Heart left ventricle (tissue), 16 donors: ENCODE measurements at regions not wholly inside any gene's neighbourhood (a gene's known extent, or its start where the extent isn't known, plus 50 kb on each side); places are given as distances from the start of the nearest gene placed in this dataset.

ENCODE experiments used
- ATAC-seq, 4 donors: fragments of 200-7000 bp; cut with Tn5 transposase; one replicate each; pipeline ENCODE4 v1.9.1; 2020 to 2022; ENCODE audit warnings: moderate library complexity in 4 of 4, mild to moderate bottlenecking in 3 of 4, moderate number of reproducible peaks in 1 of 4
- DNase-seq, 5 donors: peaks; one replicate each; pipeline ENCODE4 v3.0.0-alpha.2; 2020
- H3K27ac ChIP-seq, 12 donors: fragments of 200-600 bp; sonication (generic) in 4 of 12; one replicate each; pipeline versions ENCODE4 v1.5.0 to v1.8.0; 2016 to 2022; ENCODE audit warnings: mild to moderate bottlenecking in 2 of 12
- H3K27me3 ChIP-seq, 9 donors: fragments of 200-600 bp; sonication (generic) in 2 of 9; one replicate each; pipeline versions ENCODE4 v1.5.1 to v1.8.0; 2016 to 2022; ENCODE audit warnings: mild to moderate bottlenecking in 3 of 9
- H3K36me3 ChIP-seq, 9 donors: fragments of 200-600 bp; sonication (generic) in 2 of 9; one replicate each; pipeline versions ENCODE4 v1.5.0 to v1.8.0; 2018 to 2022; ENCODE audit warnings: mild to moderate bottlenecking in 2 of 9
- H3K4me1 ChIP-seq, 12 donors: fragments of 200-600 bp; sonication (generic) in 4 of 12; one replicate each; pipeline versions ENCODE4 v1.5.0 to v1.8.0; 2016 to 2022; ENCODE audit warnings: mild to moderate bottlenecking in 3 of 12
- H3K4me3 ChIP-seq, 12 donors: fragments of 200-600 bp; sonication (generic) in 4 of 12; one replicate each; pipeline versions ENCODE4 v1.5.0 to v1.8.0; 2017 to 2022; ENCODE audit warnings: mild to moderate bottlenecking in 9 of 12, moderate library complexity in 4 of 12
- H3K9me3 ChIP-seq, 12 donors: fragments of 200-600 bp; sonication (generic) in 4 of 12; one replicate each; pipeline versions ENCODE4 v1.5.0 to v1.8.0; 2016 to 2022; ENCODE audit warnings: mild to moderate bottlenecking in 1 of 12
- POLR2A ChIP-seq, 2 donors: fragments of 450-650 bp; IDR thresholded peaks; one replicate each; pipeline ENCODE4 v1.6.1; 2017; ENCODE audit warnings: antibody characterized with exemption in 2 of 2, mild to moderate bottlenecking in 2 of 2, moderate library complexity in 2 of 2
- WGBS, 4 donors: extraction: QIAGEN DNeasy Blood & Tissue Kit in 2 of 4; methylation state at CpG; one replicate each; pipeline versions ENCODE4 v1.1.5 to v1.1.7; 2013 to 2018; 5-methylcytosine and 5-hydroxymethylcytosine counted together
- intact Hi-C, 10 donors: fragments of 100-400 bp; cut with DNase I; formaldehyde crosslinking; loops; one replicate each; pipeline versions ENCODE4 v1.11.1 to v1.14.2; 2022
- TF ChIP-seq, protein P1 (sequence below), 12 donors: fragments of 200-600 bp; sonication (generic) in 4 of 12; IDR thresholded peaks; one replicate each; pipeline versions ENCODE4 v1.5.0 to v1.8.0; 2018 to 2022; ENCODE audit warnings: antibody characterized with exemption in 12 of 12, mild to moderate bottlenecking in 5 of 12
- donor health status: ischemic (EF 13 %, LVEDD 7.1; RV severe dilation, severe dysfunction).
- donor health status: healthy with polysubstance abuse.
- donor health status: DM: no; HTN: yes; CAD: no.
- donor health status: DM: no; HTN: no; CAD: no.
- donor health status: ischemic (EF 25% LVEDD 6.9; RV normal size, moderate dysfunction).
- donor health status: ischemic (EF 25% LVEDD 5.7; RV mildly dilated, moderate dysfunction).
- donor health status: healthy.
- donor health status: DM: yes; HTN: yes; CAD: no.
- donor health status: ischemic (EF 35%, LVEDD 5.7; RV mildly dilated, moderate dysfunction).
- donor health status: nonischemic (EF 11% LVEDD 7.7; RV severe dilation, severe dysfunction).
- donor health status: DM: yes; HTN: yes; CAD: no.
- donor health status: PGD.
- donor health status: ischemic (EF 29% LVEDD 5.4; RV normal size, mild dysfunction).
- donor health status: nonischemic (EF 23%, LVEDD 6.1; RV moderate dilation, normal function).

DNA sequence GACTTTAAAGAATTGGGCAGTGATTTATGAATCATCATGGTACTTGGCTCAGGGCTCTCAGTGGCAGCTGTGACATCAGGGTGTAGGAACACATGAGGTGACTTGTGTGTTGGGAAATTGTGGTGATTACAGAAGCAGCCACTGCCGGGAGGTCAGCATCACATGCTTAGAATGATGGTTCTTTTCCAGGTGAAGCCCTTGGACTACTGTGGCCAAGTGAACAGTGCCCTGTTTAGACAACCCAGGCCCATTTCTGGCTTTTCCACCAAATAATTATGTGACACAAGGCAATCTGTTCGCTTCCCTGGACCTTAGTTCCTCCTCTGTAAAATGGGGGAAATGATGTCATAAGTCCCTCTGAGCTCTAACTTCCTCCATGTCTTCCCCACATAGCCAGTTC lies 139.7 kb upstream of the ROPN1 start:
- WGBS, 4 donors, result 41 to 50% (median 45%) methylated on average over 2 of the region's 2 CpGs
- Histone ChIP-seq H3K27me3 (no peaks in the 10 kb centered on the region), H3K27ac (peak overlapping the region in 1 of 12 donors; percentile 21), H3K4me3 (no peak overlapping the region), H3K36me3 (no peaks in the 10 kb centered on the region), H3K9me3 (no peaks in the 10 kb centered on the region), H3K4me1 (peaks cover 0 to 32% (median 21%) of the 10 kb centered on the region in 12 donors)
- ATAC-seq, result peak in 3 of 4 donors; percentile 80 to 91 (median 91)
- TF ChIP-seq, protein P1, sequence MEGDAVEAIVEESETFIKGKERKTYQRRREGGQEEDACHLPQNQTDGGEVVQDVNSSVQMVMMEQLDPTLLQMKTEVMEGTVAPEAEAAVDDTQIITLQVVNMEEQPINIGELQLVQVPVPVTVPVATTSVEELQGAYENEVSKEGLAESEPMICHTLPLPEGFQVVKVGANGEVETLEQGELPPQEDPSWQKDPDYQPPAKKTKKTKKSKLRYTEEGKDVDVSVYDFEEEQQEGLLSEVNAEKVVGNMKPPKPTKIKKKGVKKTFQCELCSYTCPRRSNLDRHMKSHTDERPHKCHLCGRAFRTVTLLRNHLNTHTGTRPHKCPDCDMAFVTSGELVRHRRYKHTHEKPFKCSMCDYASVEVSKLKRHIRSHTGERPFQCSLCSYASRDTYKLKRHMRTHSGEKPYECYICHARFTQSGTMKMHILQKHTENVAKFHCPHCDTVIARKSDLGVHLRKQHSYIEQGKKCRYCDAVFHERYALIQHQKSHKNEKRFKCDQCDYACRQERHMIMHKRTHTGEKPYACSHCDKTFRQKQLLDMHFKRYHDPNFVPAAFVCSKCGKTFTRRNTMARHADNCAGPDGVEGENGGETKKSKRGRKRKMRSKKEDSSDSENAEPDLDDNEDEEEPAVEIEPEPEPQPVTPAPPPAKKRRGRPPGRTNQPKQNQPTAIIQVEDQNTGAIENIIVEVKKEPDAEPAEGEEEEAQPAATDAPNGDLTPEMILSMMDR (IDR thresholded peaks at IDR 0.05), result no peak
- no peak for TF ChIP-seq POLR2A (IDR thresholded peaks at IDR 0.05)
- peak in 1 of 5 donors; percentile 59 for DNase-seq
- intact Hi-C loops, result no loop called here

DNA sequence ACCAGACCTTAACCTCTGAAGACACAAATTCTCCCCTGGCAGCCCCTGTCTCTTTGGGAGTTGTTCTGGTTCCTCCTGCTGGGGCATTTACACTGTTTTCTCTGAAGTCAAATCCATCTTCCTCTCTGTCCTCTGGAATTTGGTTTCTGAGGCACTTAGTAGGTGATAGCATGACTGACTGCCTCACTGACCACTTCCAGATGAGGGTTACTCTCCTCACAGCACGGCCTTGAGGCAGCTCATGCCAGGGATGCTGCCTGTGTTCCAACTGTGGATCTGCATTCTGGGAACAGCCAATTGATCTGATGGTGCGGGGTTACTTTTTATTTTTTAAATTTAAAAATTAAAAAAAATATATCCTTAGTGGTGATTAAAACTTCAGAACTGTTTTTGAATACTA lies 140.9 kb upstream of the ROPN1 start:
- H3K27me3 ChIP-seq, result no peaks in the 10 kb centered on the region
- intact Hi-C loops, result no loop called here
- peak overlapping the region in 1 of 12 donors; percentile 12 for H3K27ac ChIP-seq
- DNase-seq (no peak), ATAC-seq (peak in 2 of 4 donors; percentile 37 to 41)
- no peak overlapping the region for H3K4me3 ChIP-seq
- TF ChIP-seq POLR2A (IDR thresholded peaks at IDR 0.05), result no peak
- TF ChIP-seq, protein P1 (IDR thresholded peaks at IDR 0.05), result no peak
- WGBS, 4 donors, result 35 to 63% (median 56%) methylated on average over 2 of the region's 2 CpGs
- H3K9me3 ChIP-seq, result no peaks in the 10 kb centered on the region
- no peaks in the 10 kb centered on the region for H3K36me3 ChIP-seq
- H3K4me1 ChIP-seq, result peaks cover 0 to 32% (median 21%) of the 10 kb centered on the region in 12 donors

- H3K27ac ChIP-seq, result no peak overlapping the region
- no peak for TF ChIP-seq POLR2A (IDR thresholded peaks at IDR 0.05)
- TF ChIP-seq, protein P1 (IDR thresholded peaks at IDR 0.05), result no peak
- H3K27me3 ChIP-seq, result no peaks in the 10 kb centered on the region
- H3K9me3 ChIP-seq, result no peaks in the 10 kb centered on the region
- DNase-seq, result no peak
- H3K4me3 ChIP-seq, result no peak overlapping the region
- ATAC-seq, result peak; percentile 10 to 43 (median 36)
- H3K4me1 ChIP-seq, result peaks cover 0 to 32% (median 21%) of the 10 kb centered on the region in 12 donors
- H3K36me3 ChIP-seq, result no peaks in the 10 kb centered on the region
- WGBS, 4 donors, result 46 to 71% (median 50%) methylated on average over 4 to 6 of the region's 6 CpGs
- intact Hi-C loops, result no loop called here
Observed at GRCh38 chr3:124133366-124133940, 141.5 kb upstream of the ROPN1 start.

GRCh38 chr3:124137216-124137615 lies 145.3 kb upstream of the ROPN1 start:
- peaks cover 0 to 34% (median 15%) of the 10 kb centered on the region in 12 donors for H3K4me1 ChIP-seq
- H3K9me3 ChIP-seq, result no peaks in the 10 kb centered on the region
- TF ChIP-seq, protein P1 (IDR thresholded peaks at IDR 0.05), result no peak
- TF ChIP-seq POLR2A (IDR thresholded peaks at IDR 0.05), result no peak
- no peak overlapping the region for H3K27ac ChIP-seq
- intact Hi-C loops, result no loop called here
- no peak for ATAC-seq
- H3K4me3 ChIP-seq, result no peak overlapping the region
- H3K36me3 ChIP-seq, result no peaks in the 10 kb centered on the region
- DNase-seq, result no peak
- no peaks in the 10 kb centered on the region for H3K27me3 ChIP-seq
